ENCODE measurements at regions not wholly inside any gene's neighbourhood (a gene's known extent, or its start where the extent isn't known, plus 50 kb on each side); places are given as distances from the start of the nearest gene placed in this dataset.

DNA sequence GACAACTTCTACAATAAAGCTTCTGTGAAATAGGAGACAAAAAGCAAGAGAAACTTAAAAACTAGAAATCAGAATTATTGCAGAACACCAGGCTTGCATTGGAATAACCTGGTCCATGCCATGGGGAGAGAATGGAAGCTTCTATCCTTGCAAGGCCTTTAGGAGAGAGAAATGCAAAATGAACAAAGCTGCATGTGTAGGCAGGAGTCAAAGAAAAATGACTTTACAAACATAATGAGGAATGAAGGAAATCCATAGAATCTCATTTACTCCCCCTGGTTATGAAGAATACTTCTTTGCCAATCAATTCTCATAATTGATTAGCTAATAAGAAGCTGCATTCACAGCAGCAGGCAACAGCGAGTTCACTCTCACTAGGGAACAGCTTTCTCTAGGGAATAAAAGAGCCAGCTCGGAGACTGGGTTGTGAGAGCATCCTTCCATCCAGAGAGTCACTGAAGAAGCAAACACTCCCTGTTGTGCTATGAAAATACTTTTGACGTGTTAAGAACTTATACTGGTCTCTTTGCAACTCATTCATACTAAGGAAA, 235.9 kb upstream of the LRATD1 start:
- no peaks in the 10 kb centered on the region for H3K27me3 ChIP-seq
- DNase-seq: no peak

DNA sequence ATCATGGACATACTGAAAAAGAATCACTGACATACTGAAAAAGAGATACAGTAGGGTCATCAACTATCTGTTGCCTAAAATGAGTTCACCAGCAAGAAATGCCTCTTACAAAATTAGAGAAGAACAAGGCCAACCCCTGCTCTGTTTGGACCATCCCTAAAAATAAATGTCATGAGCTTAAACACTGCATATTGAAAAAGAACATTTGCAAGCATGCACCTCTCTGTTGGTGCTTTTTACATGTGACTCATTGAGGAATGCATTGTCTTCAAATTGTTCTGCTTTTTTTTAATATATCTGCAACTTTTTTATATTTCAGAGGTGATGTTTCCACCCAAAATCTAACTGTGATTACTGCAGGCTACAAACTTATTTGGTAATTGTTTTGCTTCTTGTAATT, 233.9 kb upstream of the LRATD1 start:
- no peaks in the 10 kb centered on the region for H3K27me3 ChIP-seq
- DNase-seq: no peak
- no peak overlapping the region for H3K4me3 ChIP-seq
- no peak overlapping the region for H3K27ac ChIP-seq
- TF ChIP-seq POLR2A (IDR thresholded peaks at IDR 0.05): no peak
- TF ChIP-seq, protein P1, sequence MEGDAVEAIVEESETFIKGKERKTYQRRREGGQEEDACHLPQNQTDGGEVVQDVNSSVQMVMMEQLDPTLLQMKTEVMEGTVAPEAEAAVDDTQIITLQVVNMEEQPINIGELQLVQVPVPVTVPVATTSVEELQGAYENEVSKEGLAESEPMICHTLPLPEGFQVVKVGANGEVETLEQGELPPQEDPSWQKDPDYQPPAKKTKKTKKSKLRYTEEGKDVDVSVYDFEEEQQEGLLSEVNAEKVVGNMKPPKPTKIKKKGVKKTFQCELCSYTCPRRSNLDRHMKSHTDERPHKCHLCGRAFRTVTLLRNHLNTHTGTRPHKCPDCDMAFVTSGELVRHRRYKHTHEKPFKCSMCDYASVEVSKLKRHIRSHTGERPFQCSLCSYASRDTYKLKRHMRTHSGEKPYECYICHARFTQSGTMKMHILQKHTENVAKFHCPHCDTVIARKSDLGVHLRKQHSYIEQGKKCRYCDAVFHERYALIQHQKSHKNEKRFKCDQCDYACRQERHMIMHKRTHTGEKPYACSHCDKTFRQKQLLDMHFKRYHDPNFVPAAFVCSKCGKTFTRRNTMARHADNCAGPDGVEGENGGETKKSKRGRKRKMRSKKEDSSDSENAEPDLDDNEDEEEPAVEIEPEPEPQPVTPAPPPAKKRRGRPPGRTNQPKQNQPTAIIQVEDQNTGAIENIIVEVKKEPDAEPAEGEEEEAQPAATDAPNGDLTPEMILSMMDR (IDR thresholded peaks at IDR 0.05): no peak
- H3K9me3 ChIP-seq: no peaks in the 10 kb centered on the region
- H3K36me3 ChIP-seq: no peaks in the 10 kb centered on the region
- no peaks in the 10 kb centered on the region for H3K4me1 ChIP-seq

More for the DNA sequence above, 235.9 kb upstream of the LRATD1 start:
- H3K4me1 ChIP-seq: no peaks in the 10 kb centered on the region
- H3K9me3 ChIP-seq: no peaks in the 10 kb centered on the region
- no peak overlapping the region for H3K4me3 ChIP-seq
- H3K27ac ChIP-seq: no peak overlapping the region
- no peaks in the 10 kb centered on the region for H3K36me3 ChIP-seq
- TF ChIP-seq, protein P1 (IDR thresholded peaks at IDR 0.05): no peak
- TF ChIP-seq POLR2A (IDR thresholded peaks at IDR 0.05): no peak

DNA sequence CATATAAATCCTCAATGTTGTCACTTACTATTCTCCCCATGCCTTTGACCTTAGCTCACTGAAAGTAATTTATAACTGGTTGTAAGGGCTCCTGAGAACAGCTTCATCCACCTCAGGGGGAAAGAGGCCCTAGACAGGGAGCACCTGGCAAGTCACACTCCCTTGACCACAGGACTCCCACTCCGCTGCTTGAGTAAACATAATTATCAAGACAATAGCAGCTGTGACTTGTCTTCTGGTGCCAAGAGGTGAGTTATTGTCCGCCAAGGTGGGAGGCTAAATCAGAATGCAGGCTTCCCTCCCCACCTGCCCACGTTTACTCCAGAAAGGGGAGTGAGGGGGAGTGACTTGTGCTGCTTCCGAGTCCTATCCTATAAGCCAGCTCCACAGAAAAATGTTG, 230.6 kb upstream of the LRATD1 start:
- Histone ChIP-seq H3K27me3 (no peaks in the 10 kb centered on the region), H3K4me3 (no peak overlapping the region), H3K36me3 (no peaks in the 10 kb centered on the region), H3K27ac (no peak overlapping the region), H3K9me3 (no peaks in the 10 kb centered on the region), H3K4me1 (no peaks in the 10 kb centered on the region)
- no peak for DNase-seq
- TF ChIP-seq, protein P1 (IDR thresholded peaks at IDR 0.05): no peak
- no peak for TF ChIP-seq POLR2A (IDR thresholded peaks at IDR 0.05)

DNA sequence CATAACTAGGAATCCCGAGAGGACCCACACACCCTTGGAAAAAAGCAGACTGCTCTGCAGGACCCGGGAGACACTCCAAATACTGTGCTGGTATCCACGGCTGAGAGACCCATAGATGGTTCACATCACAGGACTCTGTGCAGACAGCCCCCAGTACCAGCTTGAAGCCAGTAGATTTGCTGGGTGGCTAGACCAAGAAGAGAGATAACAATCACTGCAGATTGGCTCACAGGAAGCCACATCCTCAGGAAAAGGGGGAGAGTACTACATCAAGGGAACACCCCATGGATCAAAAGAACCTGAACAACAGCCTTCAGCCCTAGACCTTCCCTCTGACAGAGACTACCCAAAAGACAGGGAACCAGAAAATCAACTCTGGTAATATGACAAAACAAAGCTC, 223.8 kb upstream of the LRATD1 start:
- no peaks in the 10 kb centered on the region for H3K4me1 ChIP-seq
- DNase-seq: no peak
- TF ChIP-seq, protein P1 (IDR thresholded peaks at IDR 0.05): no peak
- no peak for TF ChIP-seq POLR2A (IDR thresholded peaks at IDR 0.05)
- H3K9me3 ChIP-seq: peaks cover 0 to 3% (median 0%) of the 10 kb centered on the region in 4 donors
- H3K27ac ChIP-seq: no peak overlapping the region
- no peak overlapping the region for H3K4me3 ChIP-seq
- no peaks in the 10 kb centered on the region for H3K36me3 ChIP-seq
- no peaks in the 10 kb centered on the region for H3K27me3 ChIP-seq

DNA sequence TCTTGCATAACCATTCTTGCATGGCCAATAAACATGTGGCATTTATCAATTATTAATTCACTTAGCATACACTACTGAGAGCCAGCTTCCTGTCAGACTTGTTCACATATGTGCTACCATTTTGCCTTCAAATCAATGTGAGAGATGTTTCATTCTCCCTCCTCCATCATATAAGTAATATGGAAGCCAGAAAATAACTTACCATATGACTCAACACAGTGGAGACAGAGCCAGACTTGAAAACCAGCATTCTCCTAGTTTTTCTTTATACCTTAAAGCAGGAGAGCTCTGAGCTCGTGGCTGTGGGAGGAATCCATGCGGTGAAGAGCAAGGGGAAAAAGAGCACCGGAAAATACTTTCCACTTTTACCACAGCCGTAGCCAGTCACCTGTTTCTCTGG, 215.0 kb upstream of the LRATD1 start:
- H3K27me3 ChIP-seq: no peaks in the 10 kb centered on the region
- H3K36me3 ChIP-seq: no peaks in the 10 kb centered on the region
- no peaks in the 10 kb centered on the region for H3K4me1 ChIP-seq
- TF ChIP-seq POLR2A (IDR thresholded peaks at IDR 0.05): no peak
- TF ChIP-seq, protein P1 (IDR thresholded peaks at IDR 0.05): no peak
- H3K4me3 ChIP-seq: no peak overlapping the region
- H3K27ac ChIP-seq: no peak overlapping the region
- no peak for DNase-seq
- H3K9me3 ChIP-seq: no peaks in the 10 kb centered on the region

DNA sequence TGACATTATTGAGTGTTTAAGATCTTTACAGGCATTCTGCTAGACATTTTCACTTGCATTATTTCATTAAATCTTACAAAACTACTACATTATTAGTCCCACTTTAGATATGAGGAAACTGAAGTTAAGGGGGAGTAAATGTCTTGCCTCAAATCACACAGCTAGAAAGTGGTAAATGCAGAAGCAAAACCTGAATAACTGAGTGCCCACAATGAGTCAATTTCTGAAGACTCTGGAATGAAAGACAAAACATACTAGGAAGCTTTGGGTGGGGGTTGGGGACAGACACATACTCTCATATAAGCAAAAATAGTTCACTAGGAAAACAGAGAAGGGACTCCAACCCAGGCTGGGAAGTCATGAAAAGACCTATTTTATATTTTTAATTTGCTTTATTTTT, 214.4 kb upstream of the LRATD1 start:
- no peaks in the 10 kb centered on the region for H3K36me3 ChIP-seq
- no peak for DNase-seq
- no peaks in the 10 kb centered on the region for H3K4me1 ChIP-seq
- no peaks in the 10 kb centered on the region for H3K9me3 ChIP-seq
- no peak for TF ChIP-seq POLR2A (IDR thresholded peaks at IDR 0.05)
- H3K27ac ChIP-seq: no peak overlapping the region
- no peak overlapping the region for H3K4me3 ChIP-seq
- no peaks in the 10 kb centered on the region for H3K27me3 ChIP-seq

All from Peyer's patch (tissue), 4 donors.